ENCODE measurements at regions not wholly inside any gene's neighbourhood (a gene's known extent, or its start where the extent isn't known, plus 50 kb on each side); places are given as distances from the start of the nearest gene placed in this dataset.

DNA sequence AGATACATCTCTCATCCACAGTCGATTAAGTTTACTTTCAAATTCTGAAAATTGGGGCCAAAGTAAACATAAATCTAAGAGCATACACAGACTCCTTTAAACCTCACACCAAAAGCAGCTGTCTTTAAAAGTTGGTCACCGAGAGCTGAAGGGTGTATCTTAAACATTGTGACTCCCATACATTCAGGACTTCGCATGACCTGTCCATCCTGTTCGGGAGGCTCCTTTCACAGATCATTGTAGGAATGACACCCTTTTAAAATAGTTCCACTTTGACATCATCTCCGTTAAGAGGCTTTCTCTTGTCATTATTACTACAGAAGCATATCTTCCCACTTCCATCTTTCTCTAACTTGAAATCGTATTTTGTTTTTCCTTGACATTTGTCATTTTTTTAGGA lies 440.0 kb downstream of the DNAJB9 start:
- Histone ChIP-seq H3K9me1 (ENCODE audit: insufficient read depth, low read length) (no peaks in the 10 kb centered on the region), H3K79me1 (ENCODE audit: low read depth in 1 of 2, low read length in 2 of 2) (no peaks in the 10 kb centered on the region), H4K5ac (ENCODE audit: low read depth, low read length) (no peak overlapping the region), H3K4me2 (ENCODE audit: low read depth, low read length) (no peak overlapping the region), H3K27ac (ENCODE audit: insufficient read depth, low read length) (no peak overlapping the region), H4K91ac (ENCODE audit: insufficient read depth, low read depth, low read length) (no peak overlapping the region), H3K23ac (ENCODE audit: low read depth, low read length) (no peak overlapping the region), H3K9ac (ENCODE audit: low read depth, low read length) (no peak overlapping the region), H2BK15ac (ENCODE audit: low read depth, low read length) (no peak overlapping the region), H2BK5ac (ENCODE audit: low read depth, low read length, poor library complexity, severe bottlenecking) (no peak overlapping the region), H3K4me3 (ENCODE audit: insufficient read depth, low read depth, low read length) (no peak overlapping the region), H3K4me1 (ENCODE audit: control insufficient read depth, insufficient read depth, low read length) (no peaks in the 10 kb centered on the region), H2AFZ (replicated peaks; ENCODE audit: low read length, poor library complexity) (no peak overlapping the region), H2AK9ac (replicated peaks; ENCODE audit: low read depth, low read length, poor library complexity) (no peak overlapping the region), H2AK5ac (ENCODE audit: low read depth, low read length) (no peak overlapping the region), H3K9me3 (ENCODE audit: control insufficient read depth, insufficient read depth, low read length) (peaks cover 2% of the 10 kb centered on the region; the same call in 1 of the 2 replicates), H2BK120ac (ENCODE audit: low read depth, low read length) (no peak overlapping the region), H3K18ac (ENCODE audit: low read depth, low read length) (no peak overlapping the region), H3K14ac (replicated peaks; ENCODE audit: low read depth, low read length) (no peak overlapping the region), H4K8ac (ENCODE audit: low read depth in 2 of 2, low read length in 2 of 2) (no peak overlapping the region), H4K20me1 (ENCODE audit: insufficient read depth, low read length) (no peaks in the 10 kb centered on the region), H3K56ac (ENCODE audit: extremely low read depth, insufficient read depth, low read length) (no peak overlapping the region), H3K36me3 (ENCODE audit: control insufficient read depth, insufficient read depth, low read length) (no peaks in the 10 kb centered on the region), H3K4ac (ENCODE audit: low read depth, low read length) (no peak overlapping the region), H2BK20ac (ENCODE audit: low read depth, low read length) (no peak overlapping the region), H3K27me3 (ENCODE audit: control insufficient read depth, insufficient read depth, low read length) (no peaks in the 10 kb centered on the region)
- CTCF ChIA-PET: no interaction called here
- dilution Hi-C loops (cut with HindIII; ENCODE audit: low sequenced_read_pairs, unreplicated experiment) (no loop called here), in situ Hi-C loops (cut with MboI; ENCODE audit: low sequenced_read_pairs) (no loop called here), intact Hi-C loops (cut with micrococcal nuclease) (no loop called here)
- no CpG with 5 or more reads among the region's 6 CpGs for WGBS, 2 experiments (ENCODE audit: extremely low coverage in 2 of 2, insufficient read length in 1 of 2)
- POLR2A ChIA-PET (ENCODE audit: unreplicated experiment): no interaction called here
- BruUV-seq (replicated peaks): no TSS peak
- TF ChIP-seq BHLHE40 (IDR thresholded peaks at IDR 0.05; ENCODE audit: low read depth, low read length) (no peak), MXI1 (IDR thresholded peaks at IDR 0.05; ENCODE audit: borderline replicate concordance, low read depth, low read length) (no peak), RCOR1 (IDR thresholded peaks at IDR 0.05; ENCODE audit: insufficient replicate concordance, low read length) (no peak), NFE2L2 (IDR thresholded peaks at IDR 0.05; ENCODE audit: low read depth, low read length) (no peak), POLR2A (IDR thresholded peaks at IDR 0.05; ENCODE audit: low read depth, low read length) (no peak), MAZ (IDR thresholded peaks at IDR 0.05; ENCODE audit: borderline replicate concordance, low read depth, low read length) (no peak), MAFK (IDR thresholded peaks at IDR 0.05; ENCODE audit: low read depth, low read length) (no peak), CHD1 (IDR thresholded peaks at IDR 0.05; ENCODE audit: low read depth, low read length) (no peak), RFX5 (IDR thresholded peaks at IDR 0.05; ENCODE audit: low read depth, low read length) (no peak)
- TF ChIP-seq, protein P1, sequence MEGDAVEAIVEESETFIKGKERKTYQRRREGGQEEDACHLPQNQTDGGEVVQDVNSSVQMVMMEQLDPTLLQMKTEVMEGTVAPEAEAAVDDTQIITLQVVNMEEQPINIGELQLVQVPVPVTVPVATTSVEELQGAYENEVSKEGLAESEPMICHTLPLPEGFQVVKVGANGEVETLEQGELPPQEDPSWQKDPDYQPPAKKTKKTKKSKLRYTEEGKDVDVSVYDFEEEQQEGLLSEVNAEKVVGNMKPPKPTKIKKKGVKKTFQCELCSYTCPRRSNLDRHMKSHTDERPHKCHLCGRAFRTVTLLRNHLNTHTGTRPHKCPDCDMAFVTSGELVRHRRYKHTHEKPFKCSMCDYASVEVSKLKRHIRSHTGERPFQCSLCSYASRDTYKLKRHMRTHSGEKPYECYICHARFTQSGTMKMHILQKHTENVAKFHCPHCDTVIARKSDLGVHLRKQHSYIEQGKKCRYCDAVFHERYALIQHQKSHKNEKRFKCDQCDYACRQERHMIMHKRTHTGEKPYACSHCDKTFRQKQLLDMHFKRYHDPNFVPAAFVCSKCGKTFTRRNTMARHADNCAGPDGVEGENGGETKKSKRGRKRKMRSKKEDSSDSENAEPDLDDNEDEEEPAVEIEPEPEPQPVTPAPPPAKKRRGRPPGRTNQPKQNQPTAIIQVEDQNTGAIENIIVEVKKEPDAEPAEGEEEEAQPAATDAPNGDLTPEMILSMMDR (conservative IDR thresholded peaks at IDR 0.05; ENCODE audit: low read depth, low read length): no peak
- TF ChIP-seq, protein P2, sequence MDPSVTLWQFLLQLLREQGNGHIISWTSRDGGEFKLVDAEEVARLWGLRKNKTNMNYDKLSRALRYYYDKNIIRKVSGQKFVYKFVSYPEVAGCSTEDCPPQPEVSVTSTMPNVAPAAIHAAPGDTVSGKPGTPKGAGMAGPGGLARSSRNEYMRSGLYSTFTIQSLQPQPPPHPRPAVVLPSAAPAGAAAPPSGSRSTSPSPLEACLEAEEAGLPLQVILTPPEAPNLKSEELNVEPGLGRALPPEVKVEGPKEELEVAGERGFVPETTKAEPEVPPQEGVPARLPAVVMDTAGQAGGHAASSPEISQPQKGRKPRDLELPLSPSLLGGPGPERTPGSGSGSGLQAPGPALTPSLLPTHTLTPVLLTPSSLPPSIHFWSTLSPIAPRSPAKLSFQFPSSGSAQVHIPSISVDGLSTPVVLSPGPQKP (IDR thresholded peaks at IDR 0.05; ENCODE audit: borderline replicate concordance, low read depth, low read length): no peak
- TF ChIP-seq, protein P3, sequence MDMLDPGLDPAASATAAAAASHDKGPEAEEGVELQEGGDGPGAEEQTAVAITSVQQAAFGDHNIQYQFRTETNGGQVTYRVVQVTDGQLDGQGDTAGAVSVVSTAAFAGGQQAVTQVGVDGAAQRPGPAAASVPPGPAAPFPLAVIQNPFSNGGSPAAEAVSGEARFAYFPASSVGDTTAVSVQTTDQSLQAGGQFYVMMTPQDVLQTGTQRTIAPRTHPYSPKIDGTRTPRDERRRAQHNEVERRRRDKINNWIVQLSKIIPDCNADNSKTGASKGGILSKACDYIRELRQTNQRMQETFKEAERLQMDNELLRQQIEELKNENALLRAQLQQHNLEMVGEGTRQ (IDR thresholded peaks at IDR 0.05; ENCODE audit: low read depth, low read length): no peak
- DNase-seq (no peak), ATAC-seq (ENCODE audit: low read depth) (no peak)
